Lung (tissue), 11 donors: ENCODE measurements at regions not wholly inside any gene's neighbourhood (a gene's known extent, or its start where the extent isn't known, plus 50 kb on each side); places are given as distances from the start of the nearest gene placed in this dataset.

Source experiments
- ATAC-seq: fragments of 200-7000 bp; cut with Tn5 transposase; one replicate; pipeline ENCODE4 v1.9.1; 2020; ENCODE audit warnings: moderate number of reproducible peaks; ENCODE audit not compliant: insufficient read depth, low FRiP score
- DNase-seq, 3 donors: peaks; one replicate each; pipeline ENCODE4 v3.0.0-alpha.2; 2013 to 2017
- H3K27ac ChIP-seq, 2 donors: one replicate each; pipeline ENCODE4 v1.5.1; 2013; ENCODE audit warnings: mild to moderate bottlenecking in 2 of 2, moderate library complexity in 2 of 2, control low read depth in 1 of 2, inconsistent platforms in 1 of 2, low read depth in 1 of 2, low read length in 1 of 2
- H3K27me3 ChIP-seq, 3 donors: one replicate each; pipeline ENCODE4 v1.5.1; 2013; ENCODE audit warnings: low read length in 2 of 3; ENCODE audit not compliant: control insufficient read depth in 3 of 3, insufficient read depth in 3 of 3
- H3K36me3 ChIP-seq, 4 donors: one replicate each; pipeline ENCODE4 v1.5.1; 2013; ENCODE audit warnings: low read length in 4 of 4, mild to moderate bottlenecking in 1 of 4, moderate library complexity in 1 of 4; ENCODE audit not compliant: control insufficient read depth in 4 of 4, insufficient read depth in 4 of 4
- H3K4me1 ChIP-seq, 5 donors: one replicate each; pipeline ENCODE4 v1.5.1; 2013; ENCODE audit warnings: low read length in 5 of 5, mild to moderate bottlenecking in 2 of 5, moderate library complexity in 1 of 5; ENCODE audit not compliant: control insufficient read depth in 5 of 5, insufficient read depth in 5 of 5
- H3K4me3 ChIP-seq: one replicate; pipeline ENCODE4 v1.5.1; 2013; ENCODE audit warnings: mild to moderate bottlenecking, control low read depth, moderate library complexity
- H3K9ac ChIP-seq, 2 donors: one replicate each; pipeline ENCODE4 v1.5.1; 2013; ENCODE audit warnings: low read length in 2 of 2, control low read depth in 1 of 2; ENCODE audit not compliant: insufficient read depth in 1 of 2
- H3K9me3 ChIP-seq, 4 donors: one replicate each; pipeline ENCODE4 v1.5.1; 2013; ENCODE audit warnings: low read length in 3 of 4, mild to moderate bottlenecking in 1 of 4, moderate library complexity in 1 of 4; ENCODE audit not compliant: control insufficient read depth in 4 of 4, insufficient read depth in 3 of 4
- CTCF ChIP-seq: IDR thresholded peaks from 2 replicates; pipeline ENCODE4 v1.5.1; 2012; ENCODE audit warnings: mild to moderate bottlenecking; ENCODE audit errors: control extremely low read depth, extremely low read depth
- WGBS, 2 donors: extraction: QIAGEN DNeasy Blood & Tissue Kit; methylation state at CpG; one replicate each; pipeline ENCODE4 v1.1.7; 2013; 5-methylcytosine and 5-hydroxymethylcytosine counted together
- donor health status: control.
- donor health status: control.
- donor health status: Bipolar disorder and iron deficiency.
- donor health status: healthy.
- donor health status: DM: yes; HTN: yes; CAD: no.

- TF ChIP-seq CTCF = no peak
- Histone ChIP-seq H3K27ac (no peak overlapping the region), H3K4me1 (no peaks in the 10 kb centered on the region), H3K9me3 (no peaks in the 10 kb centered on the region), H3K4me3 (no peak overlapping the region), H3K27me3 (no peaks in the 10 kb centered on the region), H3K36me3 (no peaks in the 10 kb centered on the region), H3K9ac (no peak overlapping the region)
- DNase-seq = no peak
- no peak for ATAC-seq
- 56 to 65% methylated on average over 10 of the region's 10 CpGs for WGBS, 2 donors
Observed at GRCh38 chr4:27595571-27596360, 735.1 kb downstream of the STIM2 start.

- no peak for ATAC-seq
- TF ChIP-seq CTCF = no peak
- H3K27ac ChIP-seq = no peak overlapping the region
- no peaks in the 10 kb centered on the region for H3K4me1 ChIP-seq
- no peaks in the 10 kb centered on the region for H3K36me3 ChIP-seq
- H3K4me3 ChIP-seq = no peak overlapping the region
- H3K27me3 ChIP-seq = no peaks in the 10 kb centered on the region
- H3K9ac ChIP-seq = no peak overlapping the region
- H3K9me3 ChIP-seq = no peaks in the 10 kb centered on the region
- DNase-seq = no peak
Observed at GRCh38 chr4:27602172-27602571, 741.5 kb downstream of the STIM2 start.

- no peak overlapping the region for H3K27ac ChIP-seq
- no peak for DNase-seq
- 75 to 86% methylated on average over 3 of the region's 3 CpGs for WGBS, 2 donors
- H3K4me1 ChIP-seq = no peaks in the 10 kb centered on the region
- no peak for ATAC-seq
- no peaks in the 10 kb centered on the region for H3K36me3 ChIP-seq
- TF ChIP-seq CTCF = no peak
- H3K9me3 ChIP-seq = peaks cover 0 to 3% (median 0%) of the 10 kb centered on the region in 4 donors
- H3K9ac ChIP-seq = no peak overlapping the region
- no peak overlapping the region for H3K4me3 ChIP-seq
- H3K27me3 ChIP-seq = no peaks in the 10 kb centered on the region
Observed at GRCh38 chr4:27604692-27605091, 744.1 kb downstream of the STIM2 start.

- H3K4me1 ChIP-seq = peaks cover 0 to 3% (median 0%) of the 10 kb centered on the region in 5 donors
- no peak for TF ChIP-seq CTCF
- no peak for DNase-seq
- H3K9ac ChIP-seq = no peak overlapping the region
- no peak for ATAC-seq
- no peaks in the 10 kb centered on the region for H3K27me3 ChIP-seq
- H3K9me3 ChIP-seq = no peaks in the 10 kb centered on the region
- H3K36me3 ChIP-seq = no peaks in the 10 kb centered on the region
- no peak overlapping the region for H3K4me3 ChIP-seq
- no peak overlapping the region for H3K27ac ChIP-seq
Observed at GRCh38 chr4:27616166-27616565, 755.5 kb downstream of the STIM2 start.
